K562 (cell line): ENCODE measurements at regions not wholly inside any gene's neighbourhood (a gene's known extent, or its start where the extent isn't known, plus 50 kb on each side); places are given as distances from the start of the nearest gene placed in this dataset.

Experiments used
- ATAC-seq: fragments of 200-7000 bp; cut with Tn5 transposase; 3 replicates; pipeline ENCODE4 v1.9.1; 2020; ENCODE audit warnings: moderate library complexity
- BruUV-seq: library from RNA; stranded (reverse); fragments of 400-500 nt; replicated peaks from 2 replicates; lab custom pipeline; 2021; lab: Mats Ljungman, UMichigan
- CTCF ChIA-PET: fragments of 300-600 bp; formaldehyde crosslinking; extraction: SDS; loops from one replicate; lab custom pipeline; 2021; ENCODE audit warnings: low intra/inter-chr PET ratio; lab: Yijun Ruan, JAX
- POLR2A ChIA-PET: fragments of 300-600, 350-650 bp; sonication (Branson Sonifier 250); formaldehyde crosslinking; extraction: SDS; loops from one replicate; lab custom pipeline; 2021; ENCODE audit warnings: antibody characterized with exemption, inconsistent platforms; lab: Yijun Ruan, JAX
- DNase-seq, 4 experiments: peaks; one replicate each; pipeline versions ENCODE4 v3.0.0 to v3.0.0-alpha.2; 2011 to 2018; ENCODE audit warnings: low spot score in 3 of 4, mixed read lengths in 3 of 4; ENCODE audit errors: extremely low read depth in 1 of 4
- FAIRE-seq: peaks from 2 replicates; lab custom pipeline; 2011; peaks lifted over from hg19 to GRCh38; lab: Jason Lieb, UNC
- H2AFZ ChIP-seq: 2 replicates; pipeline ENCODE4 v1.6.0; 2011; ENCODE audit warnings: low read depth, low read length, control low read depth, inconsistent platforms
- H3K27ac ChIP-seq: fragments of 200-600 bp; 3 replicates; pipeline ENCODE4 v1.8.0; 2011; ENCODE audit warnings: low read depth, mild to moderate bottlenecking, control low read depth, inconsistent platforms, low read length, moderate library complexity, mixed read lengths; ENCODE audit errors: extremely low read depth
- H3K27me3 ChIP-seq, 2 experiments: fragments of 300-600 bp in 1 of 2; 2 replicates in 1 of 2; 3 replicates in 1 of 2; pipeline versions ENCODE4 v1.6.0 to v1.8.0; 2011; ENCODE audit warnings: inconsistent platforms in 2 of 2, low read length in 2 of 2, mild to moderate bottlenecking in 1 of 2, mixed read lengths in 1 of 2, moderate library complexity in 1 of 2; ENCODE audit not compliant: control insufficient read depth in 2 of 2, insufficient read depth in 2 of 2
- H3K36me3 ChIP-seq: fragments of 300-600 bp; 3 replicates; pipeline ENCODE4 v1.8.0; 2011; ENCODE audit warnings: mild to moderate bottlenecking, low read length, inconsistent platforms; ENCODE audit not compliant: control insufficient read depth, insufficient read depth
- H3K4me1 ChIP-seq, 2 experiments: fragments of 200-600 bp in 1 of 2; replicated peaks in 1 of 2; 2 replicates in 1 of 2; 3 replicates in 1 of 2; pipeline versions ENCODE4 v1.5.1 to v1.8.0; 2011; ENCODE audit warnings: inconsistent platforms in 2 of 2, low read length in 2 of 2, mild to moderate bottlenecking in 1 of 2, mixed read lengths in 1 of 2, moderate library complexity in 1 of 2; ENCODE audit not compliant: control insufficient read depth in 2 of 2, insufficient read depth in 2 of 2
- H3K4me2 ChIP-seq: 2 replicates; pipeline ENCODE4 v1.6.1; 2011; ENCODE audit warnings: low read length, control low read depth, inconsistent platforms, mixed read lengths; ENCODE audit not compliant: insufficient read depth
- H3K4me3 ChIP-seq: fragments of 200-600 bp; sonication (generic), shearing (Covaris generic); 2 replicates; pipeline ENCODE4 v1.5.1; 2016; ENCODE audit warnings: control low read depth, inconsistent platforms
- H3K79me2 ChIP-seq: fragments of 200-600 bp; 3 replicates; pipeline ENCODE4 v1.8.0; 2011; ENCODE audit warnings: low read length, inconsistent platforms; ENCODE audit not compliant: control insufficient read depth, insufficient read depth
- H3K9ac ChIP-seq, 2 experiments: 2 replicates each; pipeline versions ENCODE4 v1.6.0 to v1.6.1; 2011; ENCODE audit warnings: low read depth in 2 of 2, low read length in 2 of 2, control low read depth in 1 of 2, inconsistent platforms in 1 of 2, mild to moderate bottlenecking in 1 of 2, mixed read lengths in 1 of 2; ENCODE audit not compliant: insufficient read depth in 1 of 2
- H3K9me1 ChIP-seq: one replicate; pipeline ENCODE4 v1.6.0; 2011; ENCODE audit warnings: inconsistent platforms, mild to moderate bottlenecking, low read length, moderate library complexity; ENCODE audit not compliant: control insufficient read depth, insufficient read depth
- H3K9me3 ChIP-seq: replicated peaks from 2 replicates; pipeline ENCODE4 v1.5.1; 2011; ENCODE audit warnings: low read depth, low read length, inconsistent platforms; ENCODE audit not compliant: control insufficient read depth, insufficient read depth
- H4K20me1 ChIP-seq: replicated peaks from 2 replicates; pipeline ENCODE4 v1.6.1; 2011; ENCODE audit warnings: low read length, inconsistent platforms, mixed read lengths; ENCODE audit not compliant: control insufficient read depth, insufficient read depth
- ARID1B ChIP-seq: fragments of 450-650 bp; IDR thresholded peaks from 2 replicates; pipeline ENCODE4 v1.6.1; 2016; ENCODE audit warnings: antibody characterized with exemption, mild to moderate bottlenecking, inconsistent platforms
- CXXC5 ChIP-seq: fragments of 250-450 bp; sonication (Bioruptor Pico); IDR thresholded peaks from 2 replicates; pipeline ENCODE4 v1.8.0; 2022; ENCODE audit warnings: inconsistent platforms, mild to moderate bottlenecking, moderate library complexity
- E2F1 ChIP-seq: sonication (generic); formaldehyde crosslinking; IDR thresholded peaks from 2 replicates; pipeline ENCODE4 v1.8.1; 2023; ENCODE audit warnings: mild to moderate bottlenecking, missing genetic modification reagents, moderate library complexity
- FOXA3 ChIP-seq, 2 experiments: fragments of 450-650 bp in 1 of 2; sonication (generic) in 1 of 2; formaldehyde crosslinking; IDR thresholded peaks in 1 of 2; conservative IDR thresholded peaks in 1 of 2; 2 replicates each; pipeline versions ENCODE4 v1.4.0 to v1.8.0; 2020 to 2022; ENCODE audit warnings: mild to moderate bottlenecking in 2 of 2, missing genetic modification reagents in 1 of 2
- KLF16 ChIP-seq: IDR thresholded peaks from 2 replicates; pipeline ENCODE4 v1.6.1; 2016; ENCODE audit warnings: antibody characterized with exemption
- LCOR ChIP-seq: sonication (generic); formaldehyde crosslinking; IDR thresholded peaks from 2 replicates; pipeline ENCODE4 v1.8.0; 2022; ENCODE audit warnings: mild to moderate bottlenecking, missing genetic modification reagents
- MAX ChIP-seq: sonication (generic); formaldehyde crosslinking; IDR thresholded peaks from 2 replicates; pipeline ENCODE4 v1.9.0; 2022; ENCODE audit warnings: mild to moderate bottlenecking, missing genetic modification reagents
- MCM5 ChIP-seq: fragments of 450-650 bp; IDR thresholded peaks from 2 replicates; pipeline ENCODE4 v1.6.1; 2016; ENCODE audit warnings: low read depth
- MEF2A ChIP-seq: IDR thresholded peaks from 2 replicates; pipeline ENCODE4 v1.6.1; 2011; ENCODE audit warnings: low read depth, mild to moderate bottlenecking, low read length, moderate library complexity; ENCODE audit not compliant: control insufficient read depth
- MYC ChIP-seq, 2 experiments: fragments of 250-450 bp in 1 of 2; sonication (Bioruptor Pico) in 1 of 2; IDR thresholded peaks; 2 replicates each; pipeline versions ENCODE4 v1.5.1 to v1.6.1; 2012 to 2021; ENCODE audit warnings: low read depth in 2 of 2, borderline replicate concordance in 1 of 2, improper control_type of control experiment in 1 of 2, low read length in 1 of 2, mild to moderate bottlenecking in 1 of 2, moderate library complexity in 1 of 2
- POLR2AphosphoS2 ChIP-seq: IDR thresholded peaks from 2 replicates; pipeline ENCODE4 v1.6.1; 2012; ENCODE audit warnings: low read length, improper control_type of control experiment
- POLR3G ChIP-seq: IDR thresholded peaks from 2 replicates; pipeline ENCODE4 v1.6.1; 2011; ENCODE audit not compliant: insufficient read length, insufficient replicate concordance; ENCODE audit errors: extremely low read depth
- ZBTB8A ChIP-seq: fragments of 450-650 bp; IDR thresholded peaks from 2 replicates; pipeline ENCODE4 v1.6.1; 2018; ENCODE audit warnings: mild to moderate bottlenecking, moderate library complexity; ENCODE audit not compliant: partially characterized antibody
- ZC3H8 ChIP-seq: fragments of 450-650 bp; IDR thresholded peaks from 2 replicates; pipeline ENCODE4 v1.6.1; 2017
- ZNF12 ChIP-seq: sonication (generic); formaldehyde crosslinking; IDR thresholded peaks from 2 replicates; pipeline ENCODE4 v1.4.0; 2020; ENCODE audit warnings: mild to moderate bottlenecking, missing genetic modification reagents
- ZNF184 ChIP-seq: sonication (generic); formaldehyde crosslinking; IDR thresholded peaks from 2 replicates; pipeline ENCODE4 v1.5.0; 2020; ENCODE audit warnings: missing genetic modification reagents
- ZNF324 ChIP-seq: fragments of 250-450 bp; sonication (Bioruptor Pico); IDR thresholded peaks from 2 replicates; pipeline ENCODE4 v1.4.0; 2020; ENCODE audit warnings: mild to moderate bottlenecking
- ZNF57 ChIP-seq: fragments of 450-650 bp; formaldehyde crosslinking; IDR thresholded peaks from 2 replicates; pipeline ENCODE4 v1.4.0; 2020; ENCODE audit warnings: mild to moderate bottlenecking, moderate library complexity
- WGBS: fragments of 100-300 bp; shearing (Covaris generic); methylation state at CpG from one replicate; pipeline ENCODE4 v1.1.6; 2016; ENCODE audit warnings: low coverage, mixed read lengths; ENCODE audit not compliant: insufficient coverage; ENCODE audit errors: missing lambda C conversion rate; 5-methylcytosine and 5-hydroxymethylcytosine counted together
- in situ Hi-C: fragments of 300-500 bp; cut with MboI; formaldehyde crosslinking; loops from 4 replicates; pipeline ENCODE4 v1.15.0; 2018; ENCODE audit warnings: inconsistent platforms, mixed read lengths
- intact Hi-C: fragments of 100-400 bp; cut with micrococcal nuclease; formaldehyde crosslinking; loops from 2 replicates; pipeline ENCODE4 v1.14.2; 2022
- TF ChIP-seq, protein P1 (sequence below): fragments of 450-650 bp; IDR thresholded peaks from 2 replicates; pipeline ENCODE4 v1.6.1; 2014; ENCODE audit warnings: low read depth, mild to moderate bottlenecking, moderate library complexity, borderline replicate concordance

GRCh38 chrX:40508560-40508959, 72.2 kb upstream of the ATP6AP2 start:
- Histone ChIP-seq H3K9me3 (no peaks in the 10 kb centered on the region), H3K27me3 (peaks cover 0 to 5% of the 10 kb centered on the region in 2 experiments; a peak in 2 of 5 replicates), H3K9me1 (no peaks in the 10 kb centered on the region), H3K4me2 (no peak overlapping the region), H3K79me2 (no peaks in the 10 kb centered on the region), H3K9ac (no peak overlapping the region), H2AFZ (no peak overlapping the region), H3K4me1 (no peaks in the 10 kb centered on the region; a peak in 3 of 5 replicates), H4K20me1 (no peaks in the 10 kb centered on the region), H3K36me3 (no peaks in the 10 kb centered on the region), H3K4me3 (no peak overlapping the region), H3K27ac (no peak overlapping the region)
- ChIA-PET POLR2A (no interaction called here), CTCF (no interaction called here)
- intact Hi-C loops (no loop called here), in situ Hi-C loops (no loop called here)
- 5% methylated on average over 6 of the region's 8 CpGs for WGBS
- ATAC-seq (no peak), DNase-seq (no peak), FAIRE-seq (no peak)
- no peak for TF ChIP-seq MAX (CRISPR knock-in tag)
- no peak for TF ChIP-seq ZBTB8A
- TF ChIP-seq, protein P1, sequence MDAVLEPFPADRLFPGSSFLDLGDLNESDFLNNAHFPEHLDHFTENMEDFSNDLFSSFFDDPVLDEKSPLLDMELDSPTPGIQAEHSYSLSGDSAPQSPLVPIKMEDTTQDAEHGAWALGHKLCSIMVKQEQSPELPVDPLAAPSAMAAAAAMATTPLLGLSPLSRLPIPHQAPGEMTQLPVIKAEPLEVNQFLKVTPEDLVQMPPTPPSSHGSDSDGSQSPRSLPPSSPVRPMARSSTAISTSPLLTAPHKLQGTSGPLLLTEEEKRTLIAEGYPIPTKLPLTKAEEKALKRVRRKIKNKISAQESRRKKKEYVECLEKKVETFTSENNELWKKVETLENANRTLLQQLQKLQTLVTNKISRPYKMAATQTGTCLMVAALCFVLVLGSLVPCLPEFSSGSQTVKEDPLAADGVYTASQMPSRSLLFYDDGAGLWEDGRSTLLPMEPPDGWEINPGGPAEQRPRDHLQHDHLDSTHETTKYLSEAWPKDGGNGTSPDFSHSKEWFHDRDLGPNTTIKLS = no peak
- no peak for TF ChIP-seq ZC3H8
- TF ChIP-seq E2F1 (CRISPR knock-in tag) = no peak
- no peak for TF ChIP-seq KLF16
- TF ChIP-seq ZNF184 (CRISPR knock-in tag) = no peak
- TF ChIP-seq ARID1B = no peak
- TF ChIP-seq ZNF324 (CRISPR knock-in tag) = no peak
- TF ChIP-seq FOXA3 (CRISPR knock-in tag; conservative IDR thresholded peaks at IDR 0.05 in 1 of 2, IDR thresholded peaks at IDR 0.05 in 1 of 2) = no peak
- no peak for TF ChIP-seq LCOR (CRISPR knock-in tag)
- no peak for TF ChIP-seq ZNF57 (CRISPR knock-in tag)
- no peak for TF ChIP-seq POLR3G
- TF ChIP-seq ZNF12 (CRISPR knock-in tag) = no peak
- no peak for TF ChIP-seq MEF2A
- TF ChIP-seq CXXC5 (CRISPR knock-in tag) = no peak
- no peak for TF ChIP-seq MCM5
- no peak for TF ChIP-seq POLR2AphosphoS2
- TF ChIP-seq MYC (IDR thresholded peaks at IDR 0.05; ENCODE audit: low read depth, low read length) = no peak
- TF ChIP-seq MYC (CRISPR knock-in tag; IDR thresholded peaks at IDR 0.05; ENCODE audit: borderline replicate concordance, low read depth) = no peak
- no TSS peak for BruUV-seq
